ENCODE measurements at regions not wholly inside any gene's neighbourhood (a gene's known extent, or its start where the extent isn't known, plus 50 kb on each side); places are given as distances from the start of the nearest gene placed in this dataset.

DNA sequence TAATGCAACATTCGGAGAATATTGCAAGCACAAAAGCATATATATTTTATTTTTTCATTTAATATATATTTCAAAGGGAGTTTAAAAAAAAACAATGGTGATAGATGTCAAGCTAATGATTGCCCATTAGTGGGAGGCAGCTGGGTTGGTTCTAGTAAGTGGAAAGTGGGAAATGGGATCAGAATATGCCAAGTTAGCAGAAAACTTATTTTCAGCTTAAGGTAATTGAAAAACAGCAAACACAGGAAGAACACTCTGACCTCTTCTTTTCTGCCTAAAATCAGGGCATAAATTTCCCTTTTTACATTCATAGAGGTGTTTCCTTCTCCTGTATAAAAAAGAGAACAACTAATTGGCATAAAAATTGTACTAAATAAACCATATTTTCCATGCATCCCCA lies 535.3 kb upstream of the SYT4 start:
- intact Hi-C loops (cut with micrococcal nuclease): no loop called here
- Histone ChIP-seq H3K9me2 (ENCODE audit: insufficient read depth) (no peaks in the 10 kb centered on the region), H3K4me1 (ENCODE audit: control insufficient read depth in 1 of 2, insufficient read depth in 2 of 2, low read length in 2 of 2) (no peaks in the 10 kb centered on the region), H3K4me2 (ENCODE audit: low read length) (no peak overlapping the region), H2AFZ (ENCODE audit: low read depth, low read length, poor library complexity, severe bottlenecking) (no peak overlapping the region), H3K36me3 (ENCODE audit: control insufficient read depth in 1 of 2, insufficient read depth in 2 of 2, low read length in 2 of 2) (no peaks in the 10 kb centered on the region), H3K9me3 (ENCODE audit: control insufficient read depth in 1 of 2, insufficient read depth in 1 of 2, low read depth in 1 of 2, low read length in 2 of 2) (peaks cover 6 to 28% of the 10 kb centered on the region in 2 experiments; a peak in 2 of 4 replicates), H3K27me3 (ENCODE audit: insufficient read depth, low read length) (no peaks in the 10 kb centered on the region), H4K20me1 (ENCODE audit: insufficient read depth) (no peaks in the 10 kb centered on the region), H3K4me3 (replicated peaks in 1 of 2; ENCODE audit: low read depth in 1 of 2, low read length in 2 of 2) (no peak overlapping the region), H3K27ac (ENCODE audit: low read depth, low read length) (no peak overlapping the region), H3K79me2 (ENCODE audit: insufficient read depth, low read length) (no peaks in the 10 kb centered on the region), H3K9ac (ENCODE audit: low read length) (no peak overlapping the region)
- ChIA-PET POLR2A (no interaction called here), RAD21 (ENCODE audit: low non-redundant PET in 1 of 2, low total read pairs in 2 of 2, uncharacterized antibody in 2 of 2, unreplicated experiment in 2 of 2) (no interaction called here), CTCF (no interaction called here)
- ATAC-seq (no peak), DNase-seq (ENCODE audit: low read depth, low spot score) (no peak)
- no TSS peak for BruUV-seq (replicated peaks)
- TF ChIP-seq RAD21 (IDR thresholded peaks at IDR 0.05; ENCODE audit: low read depth): no peak
- TF ChIP-seq, protein P1, sequence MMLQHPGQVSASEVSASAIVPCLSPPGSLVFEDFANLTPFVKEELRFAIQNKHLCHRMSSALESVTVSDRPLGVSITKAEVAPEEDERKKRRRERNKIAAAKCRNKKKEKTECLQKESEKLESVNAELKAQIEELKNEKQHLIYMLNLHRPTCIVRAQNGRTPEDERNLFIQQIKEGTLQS (IDR thresholded peaks at IDR 0.05): no peak
- no peak for TF ChIP-seq JUND (IDR thresholded peaks at IDR 0.05)
- TF ChIP-seq CEBPB (IDR thresholded peaks at IDR 0.05; ENCODE audit: low read depth): no peak
- no peak for TF ChIP-seq SRF (IDR thresholded peaks at IDR 0.05; ENCODE audit: low read depth)
- no peak for TF ChIP-seq YY1 (IDR thresholded peaks at IDR 0.05; ENCODE audit: extremely low read depth, insufficient replicate concordance, low read depth, low read length)
- TF ChIP-seq ELF1 (IDR thresholded peaks at IDR 0.05; ENCODE audit: borderline replicate concordance, low read depth): no peak
- no peak for TF ChIP-seq CBX3 (IDR thresholded peaks at IDR 0.05; ENCODE audit: low read depth)
- TF ChIP-seq SP1 (IDR thresholded peaks at IDR 0.05; ENCODE audit: low read depth): no peak
- TF ChIP-seq ZFX (IDR thresholded peaks at IDR 0.05): no peak
- no peak for TF ChIP-seq MAX (IDR thresholded peaks at IDR 0.05)
- TF ChIP-seq TCF7L2 (IDR thresholded peaks at IDR 0.05; ENCODE audit: borderline replicate concordance, extremely low read depth, insufficient read depth, insufficient read length): no peak
- no peak for TF ChIP-seq EGR1 (IDR thresholded peaks at IDR 0.05; ENCODE audit: low read depth)
- no peak for TF ChIP-seq SIN3A (IDR thresholded peaks at IDR 0.05; ENCODE audit: low read depth)
- TF ChIP-seq EZH2 (IDR thresholded peaks at IDR 0.05): no peak
- no peak for TF ChIP-seq EZH2phosphoT487 (IDR thresholded peaks at IDR 0.05; ENCODE audit: borderline replicate concordance)
- no peak for TF ChIP-seq ZNF274 (IDR thresholded peaks at IDR 0.05; ENCODE audit: low read depth, low read length)

Data from HCT116 (cell line).